ENCODE measurements at regions not wholly inside any gene's neighbourhood (a gene's known extent, or its start where the extent isn't known, plus 50 kb on each side); places are given as distances from the start of the nearest gene placed in this dataset.

- TF ChIP-seq CTCF (IDR thresholded peaks at IDR 0.05) (no peak), POLR2A (IDR thresholded peaks at IDR 0.05) (no peak), POLR2AphosphoS5 (IDR thresholded peaks at IDR 0.05; ENCODE audit: insufficient read depth in 1 of 2, low read depth in 1 of 2) (no peak)
Observed at GRCh38 chr2:12602661-12603060, 114.1 kb upstream of the TRIB2 start.
